C1 segment of cervical spinal cord (tissue), 14 donors: ENCODE measurements at regions not wholly inside any gene's neighbourhood (a gene's known extent, or its start where the extent isn't known, plus 50 kb on each side); places are given as distances from the start of the nearest gene placed in this dataset.

Experiments
- DNase-seq, 14 donors: peaks; one replicate each; lab custom pipeline; 2025; lab: John Stamatoyannopoulos, UW

- DNase-seq = no peak
These were observed 51.3 kb downstream of the BLTP1 start for GRCh38 chr4:122203407-122203806.

DNA sequence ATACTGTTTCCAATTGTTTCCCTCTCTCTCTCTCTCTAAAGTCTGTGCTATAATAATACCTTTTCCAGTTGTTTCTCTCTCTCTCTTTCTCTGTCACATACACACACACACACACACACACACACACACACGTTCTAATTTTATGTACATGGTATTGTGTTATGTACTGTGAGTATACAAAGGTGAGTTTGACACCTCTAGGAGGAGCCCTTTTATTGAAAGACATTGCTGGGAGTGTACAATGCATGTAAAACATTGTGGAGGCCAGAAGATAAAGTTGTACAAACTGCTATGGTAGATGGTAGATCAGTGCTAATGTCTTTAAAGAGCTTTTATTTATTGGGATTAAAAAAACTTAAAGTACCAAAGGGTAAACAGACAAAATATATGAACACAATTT lies 53.6 kb downstream of the BLTP1 start:
- DNase-seq = no peak

- no peak for DNase-seq
These were observed 60.7 kb downstream of the BLTP1 start for GRCh38 chr4:122212880-122213279.

DNA sequence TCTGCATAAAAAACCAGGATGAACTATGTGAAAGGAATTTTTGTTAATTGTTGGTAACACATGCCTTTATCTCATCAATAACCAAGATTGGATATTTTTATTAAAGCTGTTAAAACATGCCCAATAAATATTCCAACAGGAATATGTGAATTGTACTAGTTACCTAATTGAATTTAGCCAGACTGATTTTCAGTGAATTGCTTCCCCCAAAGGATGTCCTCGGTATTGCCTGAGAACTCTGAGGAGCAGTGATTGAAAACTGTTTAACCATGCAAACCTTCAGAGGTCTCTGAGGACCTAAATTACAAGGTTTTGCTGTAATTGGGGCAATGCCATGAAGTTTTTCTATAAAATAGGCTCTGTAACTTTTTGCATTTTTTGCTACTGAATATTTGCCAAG lies 66.6 kb downstream of the BLTP1 start:
- no peak for DNase-seq

- DNase-seq = no peak
These were observed 67.2 kb downstream of the BLTP1 start for GRCh38 chr4:122219356-122219755.

GRCh38 chr4:122221322-122221721 lies 69.2 kb downstream of the BLTP1 start:
- no peak for DNase-seq

GRCh38 chr4:122224348-122224747 lies 72.2 kb downstream of the BLTP1 start:
- DNase-seq = no peak

- DNase-seq = no peak
These were observed 75.1 kb downstream of the BLTP1 start for GRCh38 chr4:122227202-122227601.

- DNase-seq = no peak
These were observed 77.7 kb downstream of the BLTP1 start for GRCh38 chr4:122229857-122230256.

GRCh38 chr4:122232633-122233032 lies 80.5 kb downstream of the BLTP1 start:
- DNase-seq = no peak

DNA sequence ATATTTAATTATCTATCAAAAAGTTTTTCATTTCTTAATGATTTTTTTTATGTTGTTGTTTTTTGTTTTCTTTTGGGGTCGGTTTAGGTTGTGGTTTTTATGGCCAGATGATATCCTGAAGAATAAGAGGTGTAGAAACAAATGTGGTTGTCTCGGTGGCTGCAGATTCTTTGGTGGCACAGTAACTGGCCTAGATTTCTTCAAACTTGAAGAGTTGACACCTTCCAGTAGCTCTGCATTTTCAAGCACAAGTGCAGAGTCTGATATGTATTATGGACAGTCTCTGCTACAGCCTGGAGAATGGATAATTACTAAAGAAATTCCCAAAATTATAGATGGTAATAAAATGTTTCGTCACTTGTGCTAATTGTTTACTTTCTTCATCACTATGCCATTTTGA lies 82.6 kb downstream of the BLTP1 start:
- DNase-seq = no peak

DNA sequence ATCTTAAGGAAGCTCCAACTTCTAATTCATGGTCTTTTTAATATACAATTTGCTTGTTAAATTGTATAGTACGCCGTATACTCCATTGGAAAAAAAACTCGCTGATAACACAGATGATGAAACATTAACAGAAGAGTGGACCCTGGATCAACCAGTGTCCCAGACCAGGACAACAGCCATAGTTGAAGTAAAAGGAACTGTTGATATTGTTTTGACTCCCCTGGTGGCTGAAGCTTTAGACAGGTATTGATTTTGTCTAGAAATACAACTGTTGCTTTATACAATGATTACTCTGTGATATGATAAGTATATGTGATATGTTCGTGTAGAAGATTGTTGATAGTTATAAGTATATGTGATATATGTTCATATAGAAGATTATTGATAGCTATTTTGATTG lies 91.7 kb downstream of the BLTP1 start:
- DNase-seq = no peak

DNA sequence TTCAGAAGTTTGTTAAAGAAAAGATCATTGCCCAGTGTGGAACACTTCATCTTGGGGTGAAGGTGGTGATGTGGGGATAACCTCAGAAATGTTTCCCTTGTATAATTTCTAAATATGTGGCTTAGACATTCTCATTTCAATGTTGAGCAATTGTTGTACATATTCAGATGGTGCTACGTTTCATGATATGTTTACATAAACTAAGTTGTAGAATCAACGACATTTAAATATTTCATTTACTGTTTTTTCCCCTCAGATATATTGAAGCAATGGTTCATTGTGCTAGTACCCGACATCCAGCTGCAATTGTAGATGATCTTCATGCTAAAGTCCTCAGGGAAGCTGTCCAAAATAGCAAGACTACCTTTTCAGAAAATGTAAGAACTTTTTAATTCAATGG lies 92.6 kb downstream of the BLTP1 start:
- DNase-seq = no peak

GRCh38 chr4:122246551-122246950 lies 94.4 kb downstream of the BLTP1 start:
- no peak for DNase-seq

- no peak for DNase-seq
These were observed 97.2 kb downstream of the BLTP1 start for GRCh38 chr4:122249357-122249756.

DNA sequence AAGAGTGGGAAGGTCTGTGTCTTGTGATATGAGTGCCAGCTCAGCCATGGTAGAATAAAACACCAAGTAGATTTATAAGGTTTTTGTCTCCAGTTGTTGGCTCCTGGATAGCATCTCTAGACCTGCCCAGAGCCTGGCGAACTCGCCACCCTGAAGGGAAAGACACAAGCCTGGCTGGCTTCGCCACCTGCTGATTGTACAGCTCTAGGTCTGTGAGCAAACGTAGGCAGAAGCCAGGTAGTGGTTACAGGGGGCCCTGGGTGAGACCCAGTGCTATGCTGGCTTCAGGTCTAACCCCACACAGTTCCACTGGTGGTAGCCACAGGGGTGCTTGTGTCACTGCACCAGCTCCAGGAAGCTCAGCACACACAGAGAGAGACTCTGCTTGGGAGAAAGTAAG lies 100.5 kb downstream of the BLTP1 start:
- DNase-seq = no peak

GRCh38 chr4:122259849-122260248 lies 107.7 kb downstream of the BLTP1 start:
- DNase-seq = no peak

- DNase-seq = no peak
These were observed 102.5 kb upstream of the ADAD1 start for GRCh38 chr4:122276359-122276758.

DNA sequence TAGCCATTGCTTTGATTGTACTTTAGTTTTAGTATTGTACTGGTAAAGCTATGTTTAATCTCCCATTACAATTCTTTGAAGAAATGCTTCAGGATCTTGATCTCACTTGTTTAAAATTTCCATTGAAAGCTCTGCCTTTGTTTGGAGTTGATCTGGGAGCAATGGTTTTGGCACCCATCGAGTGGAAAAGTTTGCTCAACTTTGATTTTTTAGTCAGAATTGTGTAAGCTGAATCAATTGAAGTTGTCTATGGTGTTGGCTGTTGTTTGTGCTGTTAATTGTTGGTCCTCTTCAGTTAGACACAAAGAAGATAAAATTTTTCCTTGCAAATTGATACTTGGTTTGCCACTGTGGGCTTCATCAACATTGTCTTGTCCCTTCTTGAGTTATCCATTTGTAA lies 99.8 kb upstream of the ADAD1 start:
- DNase-seq = no peak

GRCh38 chr4:122279670-122280069 lies 99.1 kb upstream of the ADAD1 start:
- no peak for DNase-seq

- no peak for DNase-seq
These were observed 93.5 kb upstream of the ADAD1 start for GRCh38 chr4:122285285-122285684.

DNA sequence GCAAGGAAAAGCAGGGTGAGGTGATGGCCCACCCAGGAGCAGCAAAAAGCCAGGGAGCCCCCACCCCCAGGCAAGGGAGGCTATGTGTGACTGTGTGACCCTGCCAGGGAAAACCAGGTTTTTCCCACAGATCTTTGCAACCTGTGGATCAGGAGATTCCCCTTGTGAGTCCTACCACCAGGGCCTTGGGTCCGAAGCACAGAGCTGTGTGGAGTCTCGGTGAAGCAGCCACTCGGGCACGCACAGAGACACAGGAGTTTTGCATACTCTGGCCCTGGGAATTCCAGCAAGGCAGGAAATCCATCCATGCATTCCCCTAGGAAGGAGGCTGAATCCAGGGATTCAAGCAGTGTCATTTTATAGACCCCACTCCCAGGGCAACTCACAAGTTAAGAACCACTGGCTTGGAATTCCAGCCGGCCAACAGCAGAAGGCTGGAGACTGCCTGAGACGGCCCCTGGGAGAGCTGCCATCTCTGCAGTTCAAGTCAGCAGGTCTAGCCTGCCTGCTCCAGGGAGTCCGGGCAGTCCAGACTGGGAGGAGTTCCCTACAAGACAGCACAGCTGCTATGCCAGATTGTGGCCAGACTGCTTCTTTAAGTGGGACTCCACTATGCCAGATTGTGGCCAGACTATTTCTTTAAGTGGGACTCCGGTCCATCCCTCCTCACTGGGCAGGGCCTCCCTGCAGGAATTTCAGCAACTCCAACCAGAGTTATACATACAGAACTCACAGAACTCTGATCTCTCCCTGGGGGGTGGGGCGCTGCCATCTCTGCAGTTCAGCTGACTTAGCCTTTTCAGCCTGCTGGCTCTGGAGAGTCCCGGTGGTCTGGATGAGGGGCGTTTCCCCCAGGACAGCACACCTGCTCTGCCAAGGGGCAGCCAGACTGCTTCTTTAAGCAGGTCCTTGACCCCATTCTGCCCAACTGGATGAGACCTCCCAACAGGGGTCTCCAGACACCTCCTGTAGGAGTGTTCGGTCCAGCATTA lies 85.1 kb upstream of the ADAD1 start:
- peak in 6 of 14 donors; percentile 2 to 24 (median 5) for DNase-seq

- no peak for DNase-seq
These were observed 81.1 kb upstream of the ADAD1 start for GRCh38 chr4:122297694-122298093.

GRCh38 chr4:122300776-122301175 lies 78.0 kb upstream of the ADAD1 start:
- DNase-seq = no peak
